ENCODE measurements at regions not wholly inside any gene's neighbourhood (a gene's known extent, or its start where the extent isn't known, plus 50 kb on each side); places are given as distances from the start of the nearest gene placed in this dataset.

- peak; percentile 61 for DNase-seq (ENCODE audit: low spot score)
Measured at GRCh38 chr5:179497636-179498340, 52.6 kb upstream of the RUFY1 start.

GRCh38 chr5:179495906-179496455 is 54.4 kb upstream of the RUFY1 start:
- no peak for DNase-seq (ENCODE audit: low spot score)

GRCh38 chr5:179494774-179495526 is 55.4 kb upstream of the RUFY1 start:
- no peak for DNase-seq (ENCODE audit: low spot score)

DNA sequence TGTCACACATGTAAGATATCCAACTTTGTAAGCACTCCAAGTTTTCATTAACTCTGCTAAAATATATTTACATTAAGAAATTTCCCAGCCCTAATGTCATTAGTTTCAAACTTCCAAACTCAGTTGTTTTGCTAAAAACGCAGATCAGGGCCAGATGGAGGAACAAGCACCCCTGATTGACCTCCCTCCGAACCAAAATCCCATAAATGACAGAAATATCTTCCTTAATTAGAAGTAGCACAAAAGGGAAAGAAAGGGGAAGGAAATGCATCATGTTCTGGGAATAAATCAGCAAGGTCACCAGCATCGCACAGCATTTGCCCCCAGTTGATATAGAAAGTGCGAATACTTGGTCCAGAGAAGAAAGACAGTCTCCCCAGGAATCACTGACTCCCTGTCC is 61.4 kb upstream of the RUFY1 start:
- no peak for DNase-seq (ENCODE audit: low spot score)

DNA sequence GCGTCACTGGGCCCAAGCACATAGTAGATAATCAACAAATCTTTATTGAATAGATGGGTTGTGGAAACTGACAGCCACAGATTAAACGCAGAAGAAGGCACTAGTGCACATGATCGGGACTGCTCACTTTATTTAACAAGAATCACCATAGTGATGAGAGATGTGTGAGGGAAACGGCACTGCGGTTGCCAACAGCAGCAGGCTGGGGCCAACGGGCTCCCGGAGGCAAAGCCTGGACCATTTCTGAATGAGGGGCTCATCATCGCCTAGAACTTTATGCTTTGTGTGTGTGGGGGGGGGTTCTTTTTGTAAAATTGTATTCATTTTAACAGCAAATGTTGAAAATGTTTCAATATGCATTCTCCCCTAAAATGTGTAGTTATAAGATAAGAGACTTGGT is 61.9 kb upstream of the RUFY1 start:
- peak; percentile 30 for DNase-seq (ENCODE audit: low spot score)

DNA sequence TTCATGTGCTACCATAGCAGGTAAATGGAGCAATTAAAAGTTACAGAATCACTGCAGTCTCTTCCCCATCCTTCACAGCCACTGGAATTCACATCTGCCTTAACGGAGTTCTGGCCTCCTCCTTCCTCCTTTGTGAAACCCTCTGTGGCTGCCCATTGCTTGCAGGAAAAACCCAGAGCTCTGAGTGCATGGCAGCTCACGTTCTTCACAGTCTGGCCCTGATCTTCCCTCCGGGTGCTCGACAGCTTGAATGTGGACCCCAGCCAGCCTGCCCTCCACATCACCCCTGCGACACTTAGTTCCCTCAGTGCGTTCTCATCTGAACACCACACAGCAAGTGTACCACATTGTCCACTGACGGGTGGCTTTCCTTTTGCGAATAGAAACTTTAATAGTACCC is 63.2 kb upstream of the RUFY1 start:
- DNase-seq (ENCODE audit: low spot score) = no peak

DNA sequence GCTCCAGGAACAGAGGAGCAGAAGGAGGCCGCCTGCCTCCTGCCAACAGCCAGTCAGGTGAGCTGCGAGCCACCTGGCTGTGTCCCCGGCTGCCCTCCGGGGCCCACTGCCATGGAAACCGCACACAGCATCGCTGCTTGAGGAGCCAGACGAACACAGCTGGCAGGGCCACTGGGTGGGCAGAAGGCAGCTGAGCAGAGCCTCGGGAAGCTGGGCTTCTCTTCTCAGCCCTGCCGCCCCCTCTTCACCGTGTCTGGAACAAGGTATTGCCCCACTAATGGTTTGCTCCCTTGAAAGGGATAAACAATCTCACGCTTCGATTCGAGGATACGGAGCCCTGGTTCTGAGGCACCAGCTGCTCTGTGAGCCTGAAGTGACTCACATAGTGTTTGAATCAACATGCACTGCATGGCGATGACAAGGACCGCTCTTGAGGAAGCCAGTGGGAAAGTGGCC is 63.7 kb upstream of the RUFY1 start:
- no peak for DNase-seq (ENCODE audit: low spot score)

- no peak for DNase-seq (ENCODE audit: low spot score)
Measured at GRCh38 chr5:179485845-179486575, 64.3 kb upstream of the RUFY1 start.

- DNase-seq (ENCODE audit: low spot score) = no peak
Measured at GRCh38 chr5:179484761-179485160, 65.6 kb upstream of the RUFY1 start.

DNA sequence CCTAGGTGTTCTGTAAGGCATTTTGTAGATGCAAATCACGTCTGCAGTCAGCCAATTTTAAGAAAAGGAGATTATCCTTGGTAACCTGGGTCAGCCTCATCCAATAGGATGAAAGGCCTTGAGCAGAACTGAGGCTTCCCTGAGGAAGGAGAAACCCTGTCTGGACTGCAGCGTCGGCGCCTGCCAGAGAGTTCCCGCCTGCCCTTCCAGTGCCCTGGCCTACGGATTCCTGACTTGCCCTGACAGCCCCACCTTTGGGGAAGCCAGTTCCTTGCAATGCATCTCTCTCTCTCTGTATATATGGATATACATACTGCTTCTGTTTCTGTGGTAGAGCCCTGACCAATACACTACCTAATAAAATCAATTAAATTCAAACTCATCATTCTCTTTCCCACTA is 66.2 kb upstream of the RUFY1 start:
- no peak for DNase-seq (ENCODE audit: low spot score)

DNA sequence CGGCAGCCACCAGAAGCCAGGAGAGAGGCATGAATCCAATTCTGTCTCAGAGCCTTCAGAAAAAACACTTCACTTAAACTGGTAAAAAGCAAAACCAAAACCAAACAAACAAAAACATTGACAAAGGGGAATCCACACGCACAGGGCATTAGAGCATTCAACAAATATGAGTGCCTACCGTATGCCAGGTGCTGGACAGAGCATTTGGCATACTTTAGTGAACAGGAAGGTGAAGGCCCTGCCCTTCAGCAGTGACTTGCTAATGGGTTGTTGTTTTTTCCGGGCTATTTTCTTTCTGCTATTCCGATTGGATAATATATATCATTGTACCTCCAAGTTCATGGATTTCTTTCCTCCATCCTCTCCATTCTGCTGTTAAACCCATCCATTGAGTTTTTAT is 71.7 kb upstream of the RUFY1 start:
- no peak for DNase-seq (ENCODE audit: low spot score)

GRCh38 chr5:179475208-179475751 is 75.1 kb upstream of the RUFY1 start:
- DNase-seq (ENCODE audit: low spot score) = no peak

DNA sequence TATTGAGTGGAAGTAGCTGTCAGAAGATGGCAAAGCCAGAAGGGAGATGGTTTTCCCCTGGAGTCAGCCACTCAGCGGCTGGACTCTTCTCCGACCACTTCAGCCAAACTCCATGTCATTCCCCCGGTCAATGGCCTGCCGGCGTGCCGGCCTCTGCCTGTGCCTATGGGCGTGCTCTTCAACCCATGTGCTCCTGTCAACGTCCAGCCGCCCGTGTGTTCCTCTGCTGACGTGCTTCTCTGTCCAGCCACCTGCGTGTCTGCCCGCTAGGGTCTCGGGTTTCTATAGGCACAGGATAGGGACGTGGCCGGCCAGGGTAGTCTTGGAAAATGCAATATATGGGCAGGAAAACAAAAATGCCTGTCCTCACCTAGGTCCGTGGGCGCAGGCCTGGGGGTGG is 77.7 kb upstream of the RUFY1 start:
- no peak for DNase-seq (ENCODE audit: low spot score)

- no peak for DNase-seq (ENCODE audit: low spot score)
Measured at GRCh38 chr5:179472174-179472573, 78.2 kb upstream of the RUFY1 start.

DNA sequence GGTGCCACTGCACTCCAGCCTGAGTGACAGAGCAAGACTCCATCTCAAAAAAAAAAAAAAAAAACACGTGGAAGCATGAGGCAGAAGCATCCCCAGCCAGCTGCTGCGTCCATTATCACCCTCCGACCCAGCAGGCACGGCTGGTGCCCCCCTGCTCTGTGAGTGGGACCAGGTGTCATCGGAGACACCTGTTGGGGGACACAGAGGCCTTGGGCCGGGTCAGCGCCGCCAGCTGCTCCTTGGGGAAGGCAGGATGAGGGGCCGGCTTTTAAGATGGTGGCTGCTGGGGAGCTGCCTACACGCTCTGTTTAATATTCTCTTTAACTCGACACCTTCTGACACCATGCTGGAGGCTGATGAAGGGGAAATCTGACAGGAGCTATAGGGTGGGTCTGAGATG is 80.2 kb upstream of the RUFY1 start:
- no peak for DNase-seq (ENCODE audit: low spot score)

GRCh38 chr5:179468696-179469095 is 81.7 kb upstream of the RUFY1 start:
- DNase-seq (ENCODE audit: low spot score) = no peak

- DNase-seq (ENCODE audit: low spot score) = no peak
Measured at GRCh38 chr5:179467441-179467840, 82.9 kb upstream of the RUFY1 start.

GRCh38 chr5:179464631-179465030 is 85.7 kb upstream of the RUFY1 start:
- DNase-seq (ENCODE audit: low spot score) = no peak

DNA sequence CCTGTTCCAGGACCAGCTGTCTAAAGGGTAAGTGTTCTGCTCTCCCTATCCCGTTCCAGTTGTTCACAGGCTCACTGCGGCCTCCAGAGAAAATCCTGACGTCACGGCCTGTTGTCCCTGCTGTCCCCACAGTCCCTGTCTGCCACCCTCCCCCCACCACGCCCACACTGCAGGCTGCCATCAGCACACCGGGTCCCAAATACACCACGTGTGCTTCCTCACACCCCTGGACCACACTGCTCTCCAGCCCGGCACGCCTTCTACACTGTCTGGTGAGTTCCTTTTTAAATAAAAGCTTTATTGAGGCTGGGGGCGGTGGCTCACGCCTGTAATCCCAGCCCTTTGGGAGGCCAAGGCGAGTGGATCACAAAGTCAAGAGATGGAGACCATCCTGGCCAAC is 88.3 kb upstream of the RUFY1 start:
- DNase-seq (ENCODE audit: low spot score) = no peak

DNA sequence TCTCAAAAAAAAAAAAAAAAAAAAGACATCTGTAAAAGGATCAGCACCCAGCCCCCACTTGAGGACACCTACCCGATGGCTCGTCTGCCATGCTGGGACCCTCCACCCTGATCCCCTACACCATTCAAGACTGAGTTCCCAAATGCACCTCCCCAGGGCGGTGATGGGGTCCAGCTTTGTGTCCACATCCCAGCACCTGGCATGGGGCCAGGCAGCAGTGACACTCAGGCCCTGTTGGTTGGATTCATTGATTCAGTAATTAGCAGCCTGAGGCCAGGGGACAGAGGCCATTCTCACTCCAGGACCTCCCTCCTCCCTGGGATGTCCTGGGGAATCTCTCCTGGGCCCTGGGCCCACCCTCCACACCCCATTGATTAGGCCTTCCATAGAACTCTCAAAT is 88.8 kb upstream of the RUFY1 start:
- DNase-seq (ENCODE audit: low spot score) = no peak

- DNase-seq (ENCODE audit: low spot score) = no peak
Measured at GRCh38 chr5:179459771-179460170, 90.6 kb upstream of the RUFY1 start.

DNA sequence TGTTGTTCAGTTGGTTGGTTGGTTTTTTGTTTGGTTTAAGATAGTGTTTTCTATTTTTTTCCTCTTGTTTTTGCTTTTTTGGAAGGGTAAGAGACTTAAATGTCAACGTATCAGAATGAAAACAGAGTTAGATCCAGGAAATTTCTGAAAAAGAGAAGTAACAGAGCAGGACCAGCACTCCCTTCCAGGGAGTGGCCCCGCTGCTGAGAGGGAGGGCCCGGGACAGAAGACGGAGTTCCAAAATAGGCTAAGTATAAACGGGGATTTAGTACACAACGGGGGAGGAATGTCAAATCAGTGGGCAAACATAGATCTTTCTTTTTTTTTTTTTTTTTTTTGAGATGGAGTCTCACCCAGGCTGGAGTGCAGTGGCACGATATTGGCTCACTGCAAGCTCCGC is 92.7 kb upstream of the RUFY1 start:
- no peak for DNase-seq (ENCODE audit: low spot score)
